OCI-M1 (cell line): ENCODE measurements at regions not wholly inside any gene's neighbourhood (a gene's known extent, or its start where the extent isn't known, plus 50 kb on each side); places are given as distances from the start of the nearest gene placed in this dataset.

Source experiments
- DNase-seq: peaks from one replicate; lab custom pipeline; 2025; lab: John Stamatoyannopoulos, UW

DNA sequence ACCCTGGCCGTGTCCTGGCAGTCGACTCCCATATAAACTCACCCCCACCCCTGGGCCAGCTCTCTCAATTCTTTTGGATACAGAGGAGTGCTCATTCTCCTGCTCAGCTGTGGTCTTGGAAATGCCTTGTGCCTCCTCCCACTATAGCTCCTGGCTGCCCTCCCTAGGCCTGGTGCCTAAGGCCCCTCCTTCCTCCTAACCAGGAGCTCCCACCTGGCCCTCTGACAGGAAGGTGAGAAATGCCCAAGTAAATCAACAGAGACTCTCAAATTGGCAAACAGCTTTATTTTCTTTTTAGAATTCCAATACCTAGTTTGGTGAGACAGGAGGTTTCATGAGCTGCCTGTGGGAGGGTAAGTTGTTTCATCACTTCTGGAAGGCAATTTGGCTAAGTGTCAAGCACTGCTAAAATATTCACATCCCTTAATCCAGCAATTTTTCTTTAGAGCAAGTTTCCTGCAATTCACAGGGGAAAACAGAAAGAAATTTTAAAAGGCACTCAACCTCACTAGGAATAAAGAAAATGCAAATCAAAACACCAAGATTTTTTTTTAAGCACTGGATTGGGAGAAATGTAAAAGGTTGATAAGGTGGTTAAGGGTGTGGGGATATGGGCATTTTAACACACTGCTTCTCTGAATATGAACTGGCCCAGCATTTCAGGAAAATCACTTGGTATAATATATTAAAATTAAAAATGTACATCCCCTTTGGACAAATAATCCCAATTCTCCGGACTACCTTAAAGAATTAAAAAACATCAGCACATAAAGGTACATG is 209.7 kb upstream of the ARHGAP20 start:
- DNase-seq = no peak

- peak; percentile 69 for DNase-seq
These were observed 207.1 kb upstream of the ARHGAP20 start for GRCh38 chr11:110919241-110919922.

GRCh38 chr11:110918351-110918750 is 206.1 kb upstream of the ARHGAP20 start:
- DNase-seq = no peak

DNA sequence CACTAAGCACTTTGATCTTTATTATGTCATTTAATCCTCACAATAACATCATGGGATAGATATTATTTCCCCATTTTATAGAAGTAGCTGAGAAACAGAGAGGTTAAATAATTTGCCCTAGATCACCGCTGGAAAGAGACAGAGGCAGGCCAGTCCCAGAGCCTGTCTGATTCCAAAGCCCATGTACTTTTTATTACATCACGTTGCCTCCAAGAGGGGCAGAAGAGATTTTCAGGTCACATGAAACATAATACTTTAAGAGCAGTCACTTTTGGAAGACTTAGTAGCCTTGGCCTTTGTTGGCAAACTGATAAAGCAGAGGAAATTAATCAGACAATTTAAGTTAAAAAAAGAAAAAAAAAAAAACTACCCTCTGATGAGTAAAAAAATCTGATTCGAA is 200.2 kb upstream of the ARHGAP20 start:
- DNase-seq = no peak

DNA sequence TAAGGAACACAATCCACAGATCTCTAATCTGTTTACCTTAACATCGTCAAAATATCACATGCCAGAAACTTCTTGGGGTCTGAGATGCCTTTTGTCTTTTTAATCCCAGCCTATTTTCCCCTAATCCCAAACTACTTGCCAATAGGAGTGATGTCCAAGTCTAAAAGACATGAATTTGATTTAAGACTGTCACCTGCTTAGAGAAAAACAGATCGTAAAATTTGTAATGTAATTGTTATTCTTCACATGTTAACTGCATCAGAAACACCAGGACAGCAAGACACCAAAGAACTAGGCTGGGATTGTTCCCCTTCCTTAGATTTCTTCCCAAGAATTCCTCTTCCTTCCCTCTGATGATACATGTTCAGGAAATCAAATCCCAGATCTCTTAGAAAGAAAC is 198.1 kb upstream of the ARHGAP20 start:
- DNase-seq = no peak

DNA sequence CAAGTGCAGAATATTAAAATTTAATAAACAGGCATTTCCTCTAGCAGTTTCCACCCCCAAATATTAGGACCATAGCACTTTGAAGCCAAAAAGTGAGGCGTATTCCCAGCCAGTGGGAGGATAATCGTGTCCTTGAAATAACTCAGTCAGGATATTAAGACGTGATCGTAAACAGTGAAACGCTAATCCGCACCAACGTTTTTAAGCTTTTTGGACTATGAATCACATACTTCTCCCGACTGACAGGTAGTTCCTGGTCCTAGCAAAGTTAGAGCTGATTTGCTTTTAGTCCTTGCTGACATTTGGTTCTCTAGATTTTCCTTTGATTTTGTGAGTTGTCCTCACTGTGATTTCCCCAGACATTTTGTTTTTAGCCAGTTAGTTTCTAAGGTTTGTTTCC is 197.1 kb upstream of the ARHGAP20 start:
- DNase-seq = no peak

GRCh38 chr11:110908401-110909105 is 196.3 kb upstream of the ARHGAP20 start:
- DNase-seq = no peak

DNA sequence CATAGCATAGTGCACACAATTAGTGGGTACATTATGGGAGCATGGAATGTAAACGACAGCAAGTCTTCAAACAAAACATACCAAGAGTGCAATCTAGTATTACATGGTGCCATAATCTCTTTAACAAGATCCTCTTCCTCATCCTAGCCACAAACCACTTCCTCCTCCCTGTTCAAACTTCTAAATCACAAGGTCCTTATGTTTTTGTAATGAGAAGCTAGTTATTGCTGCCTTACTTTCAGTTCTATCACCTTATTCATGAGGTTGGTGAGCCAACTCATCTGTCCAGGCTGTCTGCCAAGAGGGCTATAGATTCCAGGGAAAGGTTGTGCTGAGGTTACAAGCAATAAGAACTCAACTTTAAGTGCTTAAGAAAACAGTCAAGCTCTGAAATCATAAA is 195.4 kb upstream of the ARHGAP20 start:
- DNase-seq = peak; percentile 96

GRCh38 chr11:110903830-110904229 is 191.6 kb upstream of the ARHGAP20 start:
- no peak for DNase-seq

- DNase-seq = no peak
These were observed 191.1 kb upstream of the ARHGAP20 start for GRCh38 chr11:110903378-110903777.

DNA sequence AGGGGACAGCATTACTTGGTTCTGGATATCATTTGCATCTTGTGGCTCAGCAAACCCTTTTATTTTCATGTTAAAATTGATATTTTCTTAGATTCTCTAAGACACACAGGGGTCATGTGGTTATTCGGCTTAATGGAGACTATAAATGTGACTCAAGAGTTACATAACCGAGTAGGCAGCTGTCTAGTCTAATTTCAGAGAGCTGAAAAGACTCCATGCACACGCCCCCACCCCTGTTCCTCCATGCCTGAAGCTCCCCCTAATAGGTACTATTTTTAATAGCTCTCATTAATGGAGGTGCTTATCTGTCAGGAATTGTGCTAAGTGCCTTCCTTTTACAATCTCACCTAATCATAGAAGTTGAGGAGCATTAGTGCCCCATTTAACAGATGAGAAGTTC is 189.2 kb upstream of the ARHGAP20 start:
- no peak for DNase-seq

- no peak for DNase-seq
These were observed 188.2 kb upstream of the ARHGAP20 start for GRCh38 chr11:110900426-110900825.

GRCh38 chr11:110897035-110897434 is 184.8 kb upstream of the ARHGAP20 start:
- DNase-seq = no peak

GRCh38 chr11:110896358-110896757 is 184.1 kb upstream of the ARHGAP20 start:
- DNase-seq = no peak

- peak; percentile 86 for DNase-seq
These were observed 182.0 kb upstream of the ARHGAP20 start for GRCh38 chr11:110894224-110894623.

DNA sequence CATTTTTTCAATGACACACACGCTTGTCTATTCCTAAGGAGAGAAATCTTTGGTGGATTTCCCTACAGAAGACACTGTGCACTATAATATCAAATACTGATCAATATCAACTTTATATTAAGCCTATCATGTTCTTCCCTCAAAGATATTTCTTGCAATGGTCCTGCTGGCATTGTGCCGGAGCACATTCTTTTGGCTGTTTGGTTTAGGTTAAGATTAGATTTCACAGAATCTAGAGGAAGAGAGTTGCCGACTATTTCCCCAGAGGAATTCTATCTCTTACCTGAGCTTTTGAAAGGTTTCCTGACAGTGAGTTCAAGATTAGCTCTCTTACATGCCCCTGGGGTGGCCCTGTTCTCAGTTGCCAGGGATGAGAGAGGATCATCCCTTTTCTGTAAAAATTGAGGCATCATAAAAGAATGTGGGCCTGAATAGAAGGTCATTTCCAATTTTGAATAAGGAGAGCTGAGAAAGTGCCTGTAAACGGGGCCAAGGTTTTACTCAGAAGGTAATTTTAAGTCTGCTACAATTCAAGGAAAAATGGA is 180.6 kb upstream of the ARHGAP20 start:
- DNase-seq = no peak

- no peak for DNase-seq
These were observed 179.2 kb upstream of the ARHGAP20 start for GRCh38 chr11:110891411-110891810.

DNA sequence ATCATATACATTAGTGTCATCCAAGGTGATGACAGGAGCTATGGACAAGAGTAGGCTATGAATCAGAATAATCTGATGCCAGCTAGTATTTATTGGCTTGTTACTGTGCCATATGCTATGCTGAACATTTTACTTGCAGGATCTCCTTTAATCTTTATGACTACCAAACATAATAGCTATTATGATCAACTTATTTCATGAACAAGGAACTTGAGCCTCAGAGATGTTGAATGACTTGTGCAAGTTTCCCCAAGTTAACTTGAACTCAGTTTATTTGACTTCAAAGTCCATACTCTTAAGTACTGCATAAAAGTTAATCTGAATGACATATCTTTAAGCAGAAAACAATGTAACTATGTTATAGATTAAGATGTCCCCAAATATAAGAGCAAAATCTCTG is 178.8 kb upstream of the ARHGAP20 start:
- DNase-seq = no peak

- DNase-seq = no peak
These were observed 174.2 kb upstream of the ARHGAP20 start for GRCh38 chr11:110886288-110886970.

GRCh38 chr11:110883256-110883655 is 171.0 kb upstream of the ARHGAP20 start:
- no peak for DNase-seq

GRCh38 chr11:110878513-110878912 is 166.3 kb upstream of the ARHGAP20 start:
- no peak for DNase-seq

DNA sequence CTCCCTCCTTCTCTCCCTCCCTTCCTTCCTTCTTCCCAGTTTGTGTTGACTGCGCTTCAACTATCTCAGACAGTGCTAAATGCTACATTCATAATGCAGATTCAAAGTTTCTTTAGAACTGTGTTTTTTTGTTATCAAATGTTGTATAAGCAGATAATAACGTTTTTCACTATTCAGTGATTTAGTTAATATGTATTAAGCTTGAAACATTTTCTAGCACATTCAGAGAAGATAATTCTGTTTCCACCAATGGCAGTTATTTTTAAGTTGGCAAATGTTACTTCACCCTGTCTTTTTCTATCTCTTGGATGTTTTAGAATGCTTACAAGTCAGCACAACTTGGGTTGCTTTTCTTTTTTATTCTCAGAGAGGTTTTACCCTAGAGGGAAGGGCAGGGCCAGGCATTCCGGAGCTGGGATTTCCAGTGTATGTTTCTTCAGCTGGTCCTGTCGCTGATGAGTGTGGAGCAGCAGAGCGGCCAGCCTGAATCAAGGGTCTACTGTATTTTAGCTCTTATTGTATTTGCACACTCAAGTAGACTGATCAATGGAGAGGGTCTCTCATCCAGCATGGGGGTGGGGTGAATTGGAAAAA is 162.3 kb upstream of the ARHGAP20 start:
- no peak for DNase-seq
